Hepatocyte (in vitro differentiated cells): ENCODE measurements at regions not wholly inside any gene's neighbourhood (a gene's known extent, or its start where the extent isn't known, plus 50 kb on each side); places are given as distances from the start of the nearest gene placed in this dataset.

Experiments used
- DNase-seq: peaks from one replicate; pipeline ENCODE4 v3.0.0-alpha.2; 2016; ENCODE audit warnings: low spot score
- H2AFZ ChIP-seq: fragments of 200-600 bp; sonication (generic); 2 replicates; pipeline ENCODE4 v1.6.0; 2016; ENCODE audit warnings: antibody characterized with exemption, mild to moderate bottlenecking
- H3K27ac ChIP-seq: fragments of 200-600 bp; sonication (generic); 2 replicates; pipeline ENCODE4 v1.5.1; 2016; ENCODE audit warnings: mild to moderate bottlenecking
- H3K27me3 ChIP-seq: fragments of 200-600 bp; sonication (generic); 2 replicates; pipeline ENCODE4 v1.6.1; 2016
- H3K36me3 ChIP-seq: fragments of 200-600 bp; sonication (generic); replicated peaks from 2 replicates; pipeline ENCODE4 v1.5.1; 2016; ENCODE audit warnings: low read depth; ENCODE audit not compliant: insufficient read depth
- H3K4me1 ChIP-seq: fragments of 200-600 bp; sonication (generic); 2 replicates; pipeline ENCODE4 v1.5.1; 2016; ENCODE audit warnings: mild to moderate bottlenecking, moderate library complexity; ENCODE audit not compliant: insufficient read depth
- H3K4me2 ChIP-seq: fragments of 200-600 bp; sonication (generic); 2 replicates; pipeline ENCODE4 v1.6.0; 2016
- H3K4me3 ChIP-seq: fragments of 200-600 bp; sonication (generic); 2 replicates; pipeline ENCODE4 v1.5.1; 2016; ENCODE audit warnings: mild to moderate bottlenecking
- H3K79me2 ChIP-seq: fragments of 200-600 bp; sonication (generic); 2 replicates; pipeline ENCODE4 v1.6.0; 2017; ENCODE audit warnings: mild to moderate bottlenecking
- H3K9me2 ChIP-seq: fragments of 200-600 bp; sonication (generic); replicated peaks from 2 replicates; pipeline ENCODE4 v1.6.0; 2017; ENCODE audit warnings: mild to moderate bottlenecking; ENCODE audit not compliant: insufficient read depth
- H3K9me3 ChIP-seq: fragments of 200-600 bp; sonication (generic); 2 replicates; pipeline ENCODE4 v1.5.1; 2016; ENCODE audit warnings: low read depth, mild to moderate bottlenecking
- H4K20me1 ChIP-seq: fragments of 200-600 bp; sonication (generic); 2 replicates; pipeline ENCODE4 v1.6.0; 2016; ENCODE audit warnings: mild to moderate bottlenecking; ENCODE audit not compliant: insufficient read depth, poor library complexity, severe bottlenecking
- CTCF ChIP-seq: fragments of 200-600 bp; sonication (generic); IDR thresholded peaks from 2 replicates; pipeline ENCODE4 v1.5.1; 2016; ENCODE audit warnings: antibody characterized with exemption, mild to moderate bottlenecking; ENCODE audit not compliant: poor library complexity
- EZH2 ChIP-seq: fragments of 200-600 bp; sonication (generic); IDR thresholded peaks from 2 replicates; pipeline ENCODE4 v1.6.1; 2016; ENCODE audit warnings: antibody characterized with exemption, mild to moderate bottlenecking, borderline replicate concordance
- EZH2phosphoT487 ChIP-seq: fragments of 200-600 bp; sonication (generic); IDR thresholded peaks from one replicate; pipeline ENCODE4 v1.6.1; 2018; ENCODE audit warnings: antibody characterized with exemption, mild to moderate bottlenecking, low read depth, moderate library complexity; ENCODE audit not compliant: unreplicated experiment, severe bottlenecking
- WGBS: methylation state at CpG from one replicate; pipeline ENCODE4 v1.1.6; 2016; ENCODE audit warnings: low lambda C conversion rate; ENCODE audit errors: missing lambda C conversion rate; 5-methylcytosine and 5-hydroxymethylcytosine counted together

GRCh38 chr7:15113752-15114151 lies 211.2 kb upstream of the DGKB start:
- Histone ChIP-seq H4K20me1 (no peaks in the 10 kb centered on the region), H3K4me2 (no peak overlapping the region), H2AFZ (no peak overlapping the region), H3K27ac (no peak overlapping the region), H3K36me3 (no peaks in the 10 kb centered on the region), H3K27me3 (no peaks in the 10 kb centered on the region), H3K79me2 (no peaks in the 10 kb centered on the region), H3K4me1 (no peaks in the 10 kb centered on the region), H3K4me3 (no peak overlapping the region), H3K9me2 (no peaks in the 10 kb centered on the region), H3K9me3 (no peaks in the 10 kb centered on the region)
- TF ChIP-seq CTCF: no peak
- TF ChIP-seq EZH2phosphoT487: no peak
- no peak for TF ChIP-seq EZH2
- 81% methylated on average over 1 of the region's 1 CpG for WGBS
- no peak for DNase-seq

GRCh38 chr7:15105711-15106110 lies 203.2 kb upstream of the DGKB start:
- Histone ChIP-seq H3K27me3 (no peaks in the 10 kb centered on the region), H2AFZ (no peak overlapping the region), H3K36me3 (no peaks in the 10 kb centered on the region), H3K4me1 (no peaks in the 10 kb centered on the region), H4K20me1 (no peaks in the 10 kb centered on the region), H3K27ac (no peak overlapping the region), H3K4me2 (no peak overlapping the region), H3K9me3 (no peaks in the 10 kb centered on the region), H3K9me2 (no peaks in the 10 kb centered on the region), H3K4me3 (no peak overlapping the region), H3K79me2 (no peaks in the 10 kb centered on the region)
- no peak for TF ChIP-seq EZH2phosphoT487
- no peak for TF ChIP-seq EZH2
- TF ChIP-seq CTCF: no peak
- 83% methylated on average over 3 of the region's 3 CpGs for WGBS
- no peak for DNase-seq

- Histone ChIP-seq H3K4me2 (no peak overlapping the region), H4K20me1 (no peaks in the 10 kb centered on the region), H3K4me3 (no peak overlapping the region), H3K4me1 (no peaks in the 10 kb centered on the region), H3K9me2 (no peaks in the 10 kb centered on the region), H3K36me3 (no peaks in the 10 kb centered on the region), H3K27ac (no peak overlapping the region), H2AFZ (no peak overlapping the region), H3K9me3 (no peaks in the 10 kb centered on the region), H3K27me3 (no peaks in the 10 kb centered on the region), H3K79me2 (no peaks in the 10 kb centered on the region)
- TF ChIP-seq EZH2 (no peak), CTCF (no peak), EZH2phosphoT487 (no peak)
- DNase-seq: no peak
- WGBS: 12% methylated on average over 1 of the region's 1 CpG
These were observed 202.0 kb upstream of the DGKB start for GRCh38 chr7:15104411-15105092.

- H3K27ac ChIP-seq: no peak overlapping the region
- H4K20me1 ChIP-seq: no peaks in the 10 kb centered on the region
- H3K36me3 ChIP-seq: no peaks in the 10 kb centered on the region
- TF ChIP-seq EZH2phosphoT487 (no peak), EZH2 (no peak), CTCF (no peak)
- no peaks in the 10 kb centered on the region for H3K4me1 ChIP-seq
- no peaks in the 10 kb centered on the region for H3K27me3 ChIP-seq
- H3K4me3 ChIP-seq: no peak overlapping the region
- no peaks in the 10 kb centered on the region for H3K9me3 ChIP-seq
- no peak overlapping the region for H3K4me2 ChIP-seq
- H3K79me2 ChIP-seq: no peaks in the 10 kb centered on the region
- no peak for DNase-seq
- H2AFZ ChIP-seq: no peak overlapping the region
- no peaks in the 10 kb centered on the region for H3K9me2 ChIP-seq
These were observed 196.5 kb upstream of the DGKB start for GRCh38 chr7:15099074-15099473.
